HUES64 (cell line): ENCODE measurements at regions not wholly inside any gene's neighbourhood (a gene's known extent, or its start where the extent isn't known, plus 50 kb on each side); places are given as distances from the start of the nearest gene placed in this dataset.

Experiments used
- H3K27ac ChIP-seq: 2 replicates; pipeline ENCODE4 v1.7.0; 2013; ENCODE audit warnings: low read depth, low read length, inconsistent platforms
- H3K27me3 ChIP-seq: 2 replicates; pipeline ENCODE4 v1.6.1; 2013; ENCODE audit warnings: mild to moderate bottlenecking, low read length; ENCODE audit not compliant: insufficient read depth
- H3K36me3 ChIP-seq: 2 replicates; pipeline ENCODE4 v1.6.1; 2013; ENCODE audit warnings: mild to moderate bottlenecking, low read length; ENCODE audit not compliant: insufficient read depth
- H3K4me1 ChIP-seq: 2 replicates; pipeline ENCODE4 v1.6.1; 2013; ENCODE audit warnings: mild to moderate bottlenecking, low read length, moderate library complexity; ENCODE audit not compliant: insufficient read depth
- H3K4me3 ChIP-seq: 2 replicates; pipeline ENCODE4 v1.5.1; 2013; ENCODE audit warnings: mild to moderate bottlenecking, low read length, moderate library complexity
- H3K9ac ChIP-seq: 2 replicates; pipeline ENCODE4 v1.6.1; 2013; ENCODE audit warnings: mild to moderate bottlenecking, low read depth, low read length
- H3K9me3 ChIP-seq: 2 replicates; pipeline ENCODE4 v1.6.1; 2013; ENCODE audit warnings: low read depth, low read length; ENCODE audit not compliant: insufficient read depth
- WGBS: fragments of 150-250, 120-280 bp; methylation state at CpG from one replicate; pipeline ENCODE4 v1.1.7; 2013; ENCODE audit warnings: missing lambda C conversion rate; 5-methylcytosine and 5-hydroxymethylcytosine counted together

DNA sequence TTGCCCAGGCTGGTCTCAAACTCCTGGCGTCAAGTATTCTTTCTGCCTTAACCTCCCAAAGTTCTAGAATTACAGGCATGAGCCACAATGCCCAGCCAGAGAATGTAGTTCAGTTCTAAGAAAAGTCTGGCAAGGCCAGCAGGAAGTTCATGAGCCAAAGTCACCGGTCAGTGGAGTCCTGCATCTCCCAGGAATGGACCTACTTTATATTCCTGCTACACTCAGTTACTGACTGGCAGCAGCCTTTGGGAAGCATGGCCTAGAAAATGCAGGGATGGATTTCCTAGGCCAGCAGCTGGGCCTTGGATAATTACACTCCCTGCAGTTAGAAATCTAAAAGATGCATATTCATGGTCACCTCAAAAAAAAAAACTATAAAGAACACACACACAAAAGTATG, 135.7 kb downstream of the CAAP1 start:
- Histone ChIP-seq H3K9ac (no peak overlapping the region), H3K4me1 (peaks cover 42% of the 10 kb centered on the region), H3K27ac (no peak overlapping the region), H3K27me3 (no peaks in the 10 kb centered on the region), H3K36me3 (no peaks in the 10 kb centered on the region), H3K9me3 (no peaks in the 10 kb centered on the region), H3K4me3 (no peak overlapping the region)
- 97% methylated on average over 2 of the region's 2 CpGs for WGBS

DNA sequence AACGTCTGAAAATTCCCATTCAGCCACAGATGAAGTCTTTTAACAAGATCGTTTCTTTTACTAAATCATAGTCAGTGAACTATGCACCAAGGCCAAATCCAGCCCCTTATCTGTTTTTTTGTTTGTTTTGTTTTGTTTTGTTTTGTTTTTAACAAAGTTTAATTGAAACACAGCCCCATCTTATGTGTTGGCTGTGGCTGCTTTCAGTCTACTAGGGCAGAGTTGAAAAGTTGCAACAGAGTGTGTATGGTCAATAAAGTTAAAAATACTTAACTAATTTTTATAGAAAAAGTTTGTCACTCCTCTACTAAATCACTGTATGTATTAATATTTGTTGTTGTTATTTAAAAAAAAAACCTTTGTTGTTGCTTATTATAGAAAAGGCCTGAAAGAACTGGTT, 137.1 kb downstream of the CAAP1 start:
- Histone ChIP-seq H3K9me3 (no peaks in the 10 kb centered on the region), H3K27me3 (no peaks in the 10 kb centered on the region), H3K27ac (no peak overlapping the region), H3K4me3 (no peak overlapping the region), H3K9ac (no peak overlapping the region), H3K4me1 (peaks cover 35% of the 10 kb centered on the region), H3K36me3 (no peaks in the 10 kb centered on the region)
- WGBS = 74% methylated on average over 2 of the region's 2 CpGs

GRCh38 chr9:26754509-26755164, 138.0 kb downstream of the CAAP1 start:
- no peaks in the 10 kb centered on the region for H3K27me3 ChIP-seq
- no peak overlapping the region for H3K9ac ChIP-seq
- no peaks in the 10 kb centered on the region for H3K9me3 ChIP-seq
- WGBS = 87% methylated on average over 10 of the region's 10 CpGs
- H3K36me3 ChIP-seq = no peaks in the 10 kb centered on the region
- H3K4me1 ChIP-seq = peaks cover 35% of the 10 kb centered on the region
- H3K4me3 ChIP-seq = no peak overlapping the region
- H3K27ac ChIP-seq = no peak overlapping the region

GRCh38 chr9:26753971-26754370, 138.6 kb downstream of the CAAP1 start:
- Histone ChIP-seq H3K4me1 (peaks cover 31% of the 10 kb centered on the region), H3K9me3 (no peaks in the 10 kb centered on the region), H3K27me3 (no peaks in the 10 kb centered on the region), H3K36me3 (no peaks in the 10 kb centered on the region), H3K4me3 (no peak overlapping the region), H3K9ac (no peak overlapping the region), H3K27ac (no peak overlapping the region)
- WGBS = 100% methylated on average over 1 of the region's 1 CpG

- Histone ChIP-seq H3K27ac (no peak overlapping the region), H3K9me3 (no peaks in the 10 kb centered on the region), H3K4me1 (peaks cover 35% of the 10 kb centered on the region), H3K36me3 (no peaks in the 10 kb centered on the region), H3K27me3 (no peaks in the 10 kb centered on the region), H3K9ac (no peak overlapping the region), H3K4me3 (no peak overlapping the region)
- WGBS = 83% methylated on average over 3 of the region's 4 CpGs
Observed at GRCh38 chr9:26750162-26750561, 142.4 kb downstream of the CAAP1 start.

DNA sequence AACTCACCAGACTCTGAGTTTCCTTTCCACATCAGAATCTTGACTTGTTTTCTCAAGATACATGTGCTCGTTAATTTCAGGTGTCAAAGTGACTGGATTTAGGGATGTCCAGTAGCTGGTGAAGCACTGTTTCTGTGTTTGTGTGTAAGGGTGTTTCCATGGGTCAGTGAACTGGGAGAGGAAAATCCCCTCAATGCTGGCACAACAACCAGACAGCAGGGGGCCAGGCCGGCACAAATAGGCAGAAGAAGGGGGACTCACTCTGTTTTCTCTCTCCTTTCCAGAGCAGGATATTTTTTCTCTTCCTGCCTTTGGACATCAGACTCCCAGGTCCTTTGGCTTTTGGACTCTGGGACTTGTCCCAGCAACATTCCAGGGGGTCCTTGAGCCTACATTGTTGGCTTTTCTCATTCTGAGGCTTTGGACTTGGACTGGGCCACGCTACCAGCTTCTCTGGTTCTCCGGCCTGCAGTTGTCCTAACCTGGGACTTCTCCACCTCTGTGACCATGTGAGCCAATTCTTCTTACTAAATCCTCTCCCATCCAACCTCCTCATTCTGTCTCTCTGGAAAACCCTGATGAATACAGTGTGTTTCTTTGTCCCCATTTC, 144.0 kb downstream of the CAAP1 start:
- Histone ChIP-seq H3K27ac (no peak overlapping the region), H3K36me3 (no peaks in the 10 kb centered on the region), H3K4me1 (peaks cover 23% of the 10 kb centered on the region), H3K27me3 (no peaks in the 10 kb centered on the region), H3K4me3 (no peak overlapping the region), H3K9me3 (no peaks in the 10 kb centered on the region), H3K9ac (no peak overlapping the region)
- WGBS = 87% methylated on average over 4 of the region's 4 CpGs

- WGBS = 100% methylated on average over 4 of the region's 4 CpGs
- H3K27ac ChIP-seq = peak overlapping the region; percentile 78; the same call in 1 of the 2 replicates
- H3K9me3 ChIP-seq = no peaks in the 10 kb centered on the region
- no peak overlapping the region for H3K9ac ChIP-seq
- H3K4me3 ChIP-seq = no peak overlapping the region
- no peaks in the 10 kb centered on the region for H3K27me3 ChIP-seq
- no peaks in the 10 kb centered on the region for H3K36me3 ChIP-seq
- H3K4me1 ChIP-seq = peaks cover 32% of the 10 kb centered on the region
Observed at GRCh38 chr9:26747611-26748010, 145.0 kb downstream of the CAAP1 start.

GRCh38 chr9:26746357-26747072, 146.1 kb downstream of the CAAP1 start:
- Histone ChIP-seq H3K9me3 (no peaks in the 10 kb centered on the region), H3K27ac (peak overlapping the region; percentile 78), H3K4me3 (no peak overlapping the region), H3K27me3 (no peaks in the 10 kb centered on the region), H3K9ac (peak overlapping the region; percentile 4; the same call in 1 of the 2 replicates), H3K36me3 (no peaks in the 10 kb centered on the region), H3K4me1 (peaks cover 38% of the 10 kb centered on the region)
- WGBS = 59% methylated on average over 4 of the region's 4 CpGs

DNA sequence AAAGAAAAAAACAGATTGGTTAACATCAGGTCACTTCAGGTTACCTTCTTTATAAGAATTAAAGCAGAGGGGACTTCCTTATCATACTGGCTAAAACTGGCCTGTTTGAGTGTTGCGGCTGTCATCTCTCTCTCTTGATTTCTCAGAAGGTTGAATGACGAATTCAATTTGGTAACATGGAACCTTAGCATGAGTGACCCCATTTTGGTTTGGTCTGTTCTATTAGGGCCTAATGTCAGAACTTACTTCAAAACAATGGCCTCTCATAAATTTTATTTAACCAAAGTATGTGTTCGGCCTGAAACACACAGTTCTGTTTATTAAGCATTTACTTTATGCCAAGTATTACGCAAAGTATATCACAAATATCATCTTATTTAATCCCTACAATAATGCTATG, 147.5 kb downstream of the CAAP1 start:
- H3K36me3 ChIP-seq = no peaks in the 10 kb centered on the region
- H3K4me3 ChIP-seq = no peak overlapping the region
- H3K27me3 ChIP-seq = no peaks in the 10 kb centered on the region
- H3K27ac ChIP-seq = no peak overlapping the region
- peaks cover 38% of the 10 kb centered on the region for H3K4me1 ChIP-seq
- WGBS = 94% methylated on average over 4 of the region's 4 CpGs
- no peak overlapping the region for H3K9ac ChIP-seq
- peaks cover under 1% of the 10 kb centered on the region; the same call in 1 of the 2 replicates for H3K9me3 ChIP-seq

- no peak overlapping the region for H3K9ac ChIP-seq
- peaks cover 38% of the 10 kb centered on the region for H3K4me1 ChIP-seq
- WGBS = 86% methylated on average over 1 of the region's 2 CpGs
- peaks cover 8% of the 10 kb centered on the region; the same call in 1 of the 2 replicates for H3K9me3 ChIP-seq
- no peaks in the 10 kb centered on the region for H3K36me3 ChIP-seq
- no peak overlapping the region for H3K27ac ChIP-seq
- H3K27me3 ChIP-seq = no peaks in the 10 kb centered on the region
- H3K4me3 ChIP-seq = no peak overlapping the region
Observed at GRCh38 chr9:26744191-26744965, 148.2 kb downstream of the CAAP1 start.
